ENCODE measurements at regions not wholly inside any gene's neighbourhood (a gene's known extent, or its start where the extent isn't known, plus 50 kb on each side); places are given as distances from the start of the nearest gene placed in this dataset.

DNA sequence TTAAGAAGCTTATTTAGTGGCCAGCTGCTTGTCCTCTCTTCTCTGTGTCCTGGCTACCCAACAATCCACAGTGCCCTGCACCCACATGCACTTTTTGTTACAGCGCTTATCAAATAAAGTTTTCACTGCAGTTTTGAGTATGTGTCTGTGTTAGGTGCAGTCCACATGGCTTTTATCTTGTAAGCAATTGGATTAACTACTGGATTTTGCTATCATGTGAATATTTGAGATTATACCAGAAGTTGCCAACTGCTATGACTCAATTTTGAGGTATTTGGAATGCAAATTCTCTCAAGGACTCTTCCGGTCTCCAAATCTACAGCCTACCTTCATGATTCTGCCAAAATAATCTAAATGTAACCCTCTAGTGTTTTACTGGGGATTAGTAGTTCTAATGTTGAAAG, 690.2 kb downstream of the NR2F1-AS1 start:
- H3K36me3 ChIP-seq (ENCODE audit: control insufficient read depth, insufficient read depth, low read length), result no peaks in the 10 kb centered on the region; the same call in 1 of the 2 replicates
- H3K9me3 ChIP-seq (ENCODE audit: control insufficient read depth, insufficient read depth, low read depth, low read length), result peaks cover 2% of the 10 kb centered on the region; the same call in 1 of the 2 replicates
- in situ Hi-C loops (cut with HindIII; ENCODE audit: low pct_unique_long_range_greater_than_20kb, low sequenced_read_pairs), result no loop called here
- no peak for ATAC-seq
- intact Hi-C loops (cut with micrococcal nuclease; ENCODE audit: unreplicated experiment), result no loop called here
- no peaks in the 10 kb centered on the region for H3K27me3 ChIP-seq (ENCODE audit: control insufficient read depth, insufficient read depth, low read length)
- no peak for DNase-seq (ENCODE audit: low read depth, low spot score)
- TF ChIP-seq CTCF (IDR thresholded peaks at IDR 0.05) (no peak), TCF7L2 (IDR thresholded peaks at IDR 0.05; ENCODE audit: low read depth, low read length) (no peak), SIN3A (IDR thresholded peaks at IDR 0.05; ENCODE audit: borderline replicate concordance, insufficient read depth, low read depth, low read length) (no peak)
- TF ChIP-seq, protein P1, sequence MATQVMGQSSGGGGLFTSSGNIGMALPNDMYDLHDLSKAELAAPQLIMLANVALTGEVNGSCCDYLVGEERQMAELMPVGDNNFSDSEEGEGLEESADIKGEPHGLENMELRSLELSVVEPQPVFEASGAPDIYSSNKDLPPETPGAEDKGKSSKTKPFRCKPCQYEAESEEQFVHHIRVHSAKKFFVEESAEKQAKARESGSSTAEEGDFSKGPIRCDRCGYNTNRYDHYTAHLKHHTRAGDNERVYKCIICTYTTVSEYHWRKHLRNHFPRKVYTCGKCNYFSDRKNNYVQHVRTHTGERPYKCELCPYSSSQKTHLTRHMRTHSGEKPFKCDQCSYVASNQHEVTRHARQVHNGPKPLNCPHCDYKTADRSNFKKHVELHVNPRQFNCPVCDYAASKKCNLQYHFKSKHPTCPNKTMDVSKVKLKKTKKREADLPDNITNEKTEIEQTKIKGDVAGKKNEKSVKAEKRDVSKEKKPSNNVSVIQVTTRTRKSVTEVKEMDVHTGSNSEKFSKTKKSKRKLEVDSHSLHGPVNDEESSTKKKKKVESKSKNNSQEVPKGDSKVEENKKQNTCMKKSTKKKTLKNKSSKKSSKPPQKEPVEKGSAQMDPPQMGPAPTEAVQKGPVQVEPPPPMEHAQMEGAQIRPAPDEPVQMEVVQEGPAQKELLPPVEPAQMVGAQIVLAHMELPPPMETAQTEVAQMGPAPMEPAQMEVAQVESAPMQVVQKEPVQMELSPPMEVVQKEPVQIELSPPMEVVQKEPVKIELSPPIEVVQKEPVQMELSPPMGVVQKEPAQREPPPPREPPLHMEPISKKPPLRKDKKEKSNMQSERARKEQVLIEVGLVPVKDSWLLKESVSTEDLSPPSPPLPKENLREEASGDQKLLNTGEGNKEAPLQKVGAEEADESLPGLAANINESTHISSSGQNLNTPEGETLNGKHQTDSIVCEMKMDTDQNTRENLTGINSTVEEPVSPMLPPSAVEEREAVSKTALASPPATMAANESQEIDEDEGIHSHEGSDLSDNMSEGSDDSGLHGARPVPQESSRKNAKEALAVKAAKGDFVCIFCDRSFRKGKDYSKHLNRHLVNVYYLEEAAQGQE (IDR thresholded peaks at IDR 0.05; ENCODE audit: insufficient read depth in 1 of 2, low read depth in 2 of 2, low read length in 1 of 2), result no peak
- H3K4me1 ChIP-seq (ENCODE audit: control insufficient read depth, insufficient read depth, low read length), result no peaks in the 10 kb centered on the region
- H3K27ac ChIP-seq (ENCODE audit: low read length), result no peak overlapping the region
- CTCF ChIA-PET, result no interaction called here
- POLR2A ChIA-PET, result no interaction called here
- H3K4me3 ChIP-seq (ENCODE audit: low read depth in 2 of 2, low read length in 2 of 2), result no peak overlapping the region
- BruUV-seq (replicated peaks), result no TSS peak

DNA sequence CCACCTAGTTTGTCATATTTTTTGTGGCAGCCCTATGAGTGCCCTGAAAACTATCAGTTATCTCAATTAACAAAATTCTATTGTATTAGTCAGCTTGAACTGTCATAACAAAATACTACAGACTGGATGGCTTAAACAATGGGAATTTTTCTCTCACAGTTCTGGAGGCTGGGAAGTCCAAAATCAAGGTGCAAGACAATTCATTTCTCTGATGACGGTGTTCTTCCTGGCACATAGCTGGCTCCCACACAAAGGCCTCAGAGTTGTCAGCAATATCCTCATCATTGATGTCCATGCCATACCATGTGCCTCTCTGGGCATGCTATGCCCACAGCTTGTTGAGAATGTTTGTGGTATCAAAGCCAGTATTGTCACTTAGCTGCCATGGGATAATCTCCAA, 691.9 kb downstream of the NR2F1-AS1 start:
- Histone ChIP-seq H3K27ac (ENCODE audit: low read length) (no peak overlapping the region), H3K4me1 (ENCODE audit: control insufficient read depth, insufficient read depth, low read length) (no peaks in the 10 kb centered on the region), H3K4me3 (ENCODE audit: low read depth in 2 of 2, low read length in 2 of 2) (no peak overlapping the region), H3K27me3 (ENCODE audit: control insufficient read depth, insufficient read depth, low read length) (no peaks in the 10 kb centered on the region), H3K9me3 (ENCODE audit: control insufficient read depth, insufficient read depth, low read depth, low read length) (peaks cover 2% of the 10 kb centered on the region; the same call in 1 of the 2 replicates), H3K36me3 (ENCODE audit: control insufficient read depth, insufficient read depth, low read length) (no peaks in the 10 kb centered on the region; the same call in 1 of the 2 replicates)
- TF ChIP-seq POLR2AphosphoS5 (IDR thresholded peaks at IDR 0.05; ENCODE audit: low read depth, low read length), result no peak
- no peak for TF ChIP-seq TCF7L2 (IDR thresholded peaks at IDR 0.05; ENCODE audit: low read depth, low read length)
- no peak for TF ChIP-seq SIN3A (IDR thresholded peaks at IDR 0.05; ENCODE audit: borderline replicate concordance, insufficient read depth, low read depth, low read length)
- TF ChIP-seq, protein P1 (IDR thresholded peaks at IDR 0.05; ENCODE audit: insufficient read depth in 1 of 2, low read depth in 2 of 2, low read length in 1 of 2), result no peak
- no peak for TF ChIP-seq CTCF (IDR thresholded peaks at IDR 0.05)
- no TSS peak for BruUV-seq (replicated peaks)
- ChIA-PET CTCF (no interaction called here), POLR2A (no interaction called here)
- intact Hi-C loops (cut with micrococcal nuclease; ENCODE audit: unreplicated experiment) (no loop called here), in situ Hi-C loops (cut with HindIII; ENCODE audit: low pct_unique_long_range_greater_than_20kb, low sequenced_read_pairs) (no loop called here)
- DNase-seq (ENCODE audit: low read depth, low spot score) (no peak), ATAC-seq (no peak)
